NCI-H2227 (cell line): ENCODE measurements at regions not wholly inside any gene's neighbourhood (a gene's known extent, or its start where the extent isn't known, plus 50 kb on each side); places are given as distances from the start of the nearest gene placed in this dataset.
"Not testable (repeated sequence)": the region's sequence is repeated elsewhere in the genome, so short reads cannot be mapped to it uniquely, and the experiment has no call there.

Source experiments
- DNase-seq: peaks from one replicate; lab custom pipeline; 2025; ENCODE audit not compliant: unreplicated experiment; lab: John Stamatoyannopoulos, UW

- DNase-seq = no peak
Measured at GRCh38 chr6:157727629-157728182, 95.3 kb upstream of the SNX9 start.

GRCh38 chr6:157728183-157728881 is 94.7 kb upstream of the SNX9 start:
- DNase-seq = no peak

GRCh38 chr6:157731221-157731620 is 91.8 kb upstream of the SNX9 start:
- DNase-seq = no peak

- DNase-seq = no peak
Measured at GRCh38 chr6:157732007-157732406, 91.0 kb upstream of the SNX9 start.

GRCh38 chr6:157732416-157733161 is 90.5 kb upstream of the SNX9 start:
- DNase-seq = no peak

- not testable (repeated sequence) for DNase-seq
Measured at GRCh38 chr6:157736555-157736954, 86.5 kb upstream of the SNX9 start.

- no peak for DNase-seq
Measured at GRCh38 chr6:157741321-157741947, 81.6 kb upstream of the SNX9 start.

GRCh38 chr6:157741948-157742556 is 81.0 kb upstream of the SNX9 start:
- DNase-seq = no peak

- DNase-seq = no peak
Measured at GRCh38 chr6:157744102-157744601, 78.9 kb upstream of the SNX9 start.

GRCh38 chr6:157746897-157747296 is 76.1 kb upstream of the SNX9 start:
- no peak for DNase-seq

- no peak for DNase-seq
Measured at GRCh38 chr6:157747370-157747769, 75.7 kb upstream of the SNX9 start.

GRCh38 chr6:157748839-157749571 is 74.0 kb upstream of the SNX9 start:
- no peak for DNase-seq

- DNase-seq = not testable (repeated sequence)
Measured at GRCh38 chr6:157750973-157751372, 72.1 kb upstream of the SNX9 start.

- no peak for DNase-seq
Measured at GRCh38 chr6:157751547-157752200, 71.4 kb upstream of the SNX9 start.

- not testable (repeated sequence) for DNase-seq
Measured at GRCh38 chr6:157752879-157753278, 70.2 kb upstream of the SNX9 start.

- DNase-seq = no peak
Measured at GRCh38 chr6:157753291-157753690, 69.8 kb upstream of the SNX9 start.

GRCh38 chr6:157753801-157754200 is 69.2 kb upstream of the SNX9 start:
- DNase-seq = not testable (repeated sequence)

- no peak for DNase-seq
Measured at GRCh38 chr6:157754351-157754750, 68.7 kb upstream of the SNX9 start.

GRCh38 chr6:157755032-157755745 is 67.9 kb upstream of the SNX9 start:
- DNase-seq = no peak
